ENCODE measurements at regions not wholly inside any gene's neighbourhood (a gene's known extent, or its start where the extent isn't known, plus 50 kb on each side); places are given as distances from the start of the nearest gene placed in this dataset.

DNA sequence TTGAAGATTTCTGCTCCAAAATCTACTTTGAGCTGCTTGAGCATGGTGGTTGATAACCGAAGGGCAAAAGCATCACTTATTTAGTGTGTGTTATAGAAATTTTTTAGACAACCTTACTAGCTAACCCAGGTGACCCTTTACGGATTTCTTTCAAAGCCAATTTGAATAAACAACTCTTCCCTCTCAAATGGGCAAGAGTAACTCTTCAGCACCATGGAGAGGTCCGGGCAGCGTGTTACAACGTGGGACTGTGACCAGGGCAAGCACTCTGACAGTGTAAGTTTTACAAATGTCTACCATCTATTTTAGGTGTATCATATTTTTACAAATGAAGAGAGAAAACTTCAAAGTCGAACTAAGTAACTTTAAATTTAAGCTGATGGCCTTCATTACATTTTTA lies 471.8 kb downstream of the MFSD1 start:
- no peaks in the 10 kb centered on the region for H3K4me1 Mint-ChIP-seq
- no peak overlapping the region for H3K27ac Mint-ChIP-seq
- ATAC-seq: peak; percentile 70
- Histone ChIP-seq H4K20me1 (replicated peaks; ENCODE audit: insufficient read depth) (no peaks in the 10 kb centered on the region; the same call in 1 of the 2 replicates), H2AFZ (no peak overlapping the region), H3K27ac (ENCODE audit: low read depth) (no peak overlapping the region), H3K9me2 (ENCODE audit: insufficient read depth) (no peaks in the 10 kb centered on the region), H3K36me3 (ENCODE audit: insufficient read depth) (no peaks in the 10 kb centered on the region), H3F3A (replicated peaks; ENCODE audit: low read depth) (no peaks in the 10 kb centered on the region), H3K4me3 (no peak overlapping the region), H3K4me1 (ENCODE audit: insufficient read depth) (no peaks in the 10 kb centered on the region), H3K79me2 (replicated peaks; ENCODE audit: insufficient read depth) (no peaks in the 10 kb centered on the region), H3K4me2 (no peak overlapping the region), H3K27me3 (ENCODE audit: insufficient read depth) (no peaks in the 10 kb centered on the region)
- H3K27me3 Mint-ChIP-seq (ENCODE audit: insufficient read depth, low read depth, poor library complexity): no peaks in the 10 kb centered on the region
- H3K4me3 Mint-ChIP-seq: no peak overlapping the region
- peak; percentile 84 for DNase-seq (ENCODE audit: low spot score)
- no peaks in the 10 kb centered on the region for H3K36me3 Mint-ChIP-seq (ENCODE audit: low read depth)
- no peak for TF ChIP-seq JUNB (IDR thresholded peaks at IDR 0.05; ENCODE audit: unreplicated experiment)
- TF ChIP-seq, protein P1, sequence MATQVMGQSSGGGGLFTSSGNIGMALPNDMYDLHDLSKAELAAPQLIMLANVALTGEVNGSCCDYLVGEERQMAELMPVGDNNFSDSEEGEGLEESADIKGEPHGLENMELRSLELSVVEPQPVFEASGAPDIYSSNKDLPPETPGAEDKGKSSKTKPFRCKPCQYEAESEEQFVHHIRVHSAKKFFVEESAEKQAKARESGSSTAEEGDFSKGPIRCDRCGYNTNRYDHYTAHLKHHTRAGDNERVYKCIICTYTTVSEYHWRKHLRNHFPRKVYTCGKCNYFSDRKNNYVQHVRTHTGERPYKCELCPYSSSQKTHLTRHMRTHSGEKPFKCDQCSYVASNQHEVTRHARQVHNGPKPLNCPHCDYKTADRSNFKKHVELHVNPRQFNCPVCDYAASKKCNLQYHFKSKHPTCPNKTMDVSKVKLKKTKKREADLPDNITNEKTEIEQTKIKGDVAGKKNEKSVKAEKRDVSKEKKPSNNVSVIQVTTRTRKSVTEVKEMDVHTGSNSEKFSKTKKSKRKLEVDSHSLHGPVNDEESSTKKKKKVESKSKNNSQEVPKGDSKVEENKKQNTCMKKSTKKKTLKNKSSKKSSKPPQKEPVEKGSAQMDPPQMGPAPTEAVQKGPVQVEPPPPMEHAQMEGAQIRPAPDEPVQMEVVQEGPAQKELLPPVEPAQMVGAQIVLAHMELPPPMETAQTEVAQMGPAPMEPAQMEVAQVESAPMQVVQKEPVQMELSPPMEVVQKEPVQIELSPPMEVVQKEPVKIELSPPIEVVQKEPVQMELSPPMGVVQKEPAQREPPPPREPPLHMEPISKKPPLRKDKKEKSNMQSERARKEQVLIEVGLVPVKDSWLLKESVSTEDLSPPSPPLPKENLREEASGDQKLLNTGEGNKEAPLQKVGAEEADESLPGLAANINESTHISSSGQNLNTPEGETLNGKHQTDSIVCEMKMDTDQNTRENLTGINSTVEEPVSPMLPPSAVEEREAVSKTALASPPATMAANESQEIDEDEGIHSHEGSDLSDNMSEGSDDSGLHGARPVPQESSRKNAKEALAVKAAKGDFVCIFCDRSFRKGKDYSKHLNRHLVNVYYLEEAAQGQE (IDR thresholded peaks at IDR 0.05; ENCODE audit: unreplicated experiment): peak; percentile 88
- H3K9me3 Mint-ChIP-seq: no peaks in the 10 kb centered on the region

GRCh38 chr3:159275741-159276140 lies 473.9 kb downstream of the MFSD1 start:
- TF ChIP-seq POLR2AphosphoS5 (IDR thresholded peaks at IDR 0.05; ENCODE audit: low read depth) (no peak), ZNF331 (CRISPR knock-in tag; IDR thresholded peaks at IDR 0.05; ENCODE audit: low read depth) (no peak), JUNB (IDR thresholded peaks at IDR 0.05; ENCODE audit: unreplicated experiment) (no peak), NANOG (IDR thresholded peaks at IDR 0.05; ENCODE audit: borderline replicate concordance) (no peak), EZH2 (IDR thresholded peaks at IDR 0.05; ENCODE audit: low read depth, unreplicated experiment) (no peak), ETS1 (IDR thresholded peaks at IDR 0.05) (no peak), STAT1 (IDR thresholded peaks at IDR 0.05; ENCODE audit: unreplicated experiment) (no peak), ZNF462 (CRISPR knock-in tag; IDR thresholded peaks at IDR 0.05) (no peak), CREB1 (CRISPR knock-in tag; IDR thresholded peaks at IDR 0.05; ENCODE audit: low read depth) (no peak), ZNF114 (CRISPR knock-in tag; IDR thresholded peaks at IDR 0.05) (no peak)
- H3K4me3 Mint-ChIP-seq: no peak overlapping the region
- DNase-seq (ENCODE audit: low spot score): no peak
- H4K20me1 ChIP-seq (replicated peaks; ENCODE audit: insufficient read depth): no peaks in the 10 kb centered on the region; the same call in 1 of the 2 replicates
- H3K27ac Mint-ChIP-seq: no peak overlapping the region
- ATAC-seq: no peak
- H3K4me1 Mint-ChIP-seq: no peaks in the 10 kb centered on the region
- H3K27me3 ChIP-seq (ENCODE audit: insufficient read depth): no peaks in the 10 kb centered on the region
- H3K4me1 ChIP-seq (ENCODE audit: insufficient read depth): no peaks in the 10 kb centered on the region
- H3K27ac ChIP-seq (ENCODE audit: low read depth): no peak overlapping the region
- H3K79me2 ChIP-seq (replicated peaks; ENCODE audit: insufficient read depth): no peaks in the 10 kb centered on the region
- H2AFZ ChIP-seq: no peak overlapping the region
- no peaks in the 10 kb centered on the region for H3K36me3 Mint-ChIP-seq (ENCODE audit: low read depth)
- no peaks in the 10 kb centered on the region for H3K27me3 Mint-ChIP-seq (ENCODE audit: insufficient read depth, low read depth, poor library complexity)
- H3K9me3 Mint-ChIP-seq: no peaks in the 10 kb centered on the region
- no peaks in the 10 kb centered on the region for H3F3A ChIP-seq (replicated peaks; ENCODE audit: low read depth)
- no peak overlapping the region for H3K4me3 ChIP-seq
- no peaks in the 10 kb centered on the region for H3K36me3 ChIP-seq (ENCODE audit: insufficient read depth)
- no peak overlapping the region for H3K4me2 ChIP-seq
- no peaks in the 10 kb centered on the region for H3K9me2 ChIP-seq (ENCODE audit: insufficient read depth)
